GM19023 (cell line): ENCODE measurements at regions not wholly inside any gene's neighbourhood (a gene's known extent, or its start where the extent isn't known, plus 50 kb on each side); places are given as distances from the start of the nearest gene placed in this dataset.

Experiments
- ATAC-seq: cut with Tn5 transposase; IDR thresholded peaks from one replicate; pipeline ENCODE4 v1.9.1; 2021; ENCODE audit warnings: mild to moderate bottlenecking, moderate library complexity; ENCODE audit not compliant: unreplicated experiment

- no peak for ATAC-seq
Measured at GRCh38 chr4:108370291-108371141, 201.8 kb upstream of the LEF1 start.

- no peak for ATAC-seq
Measured at GRCh38 chr4:108369035-108369655, 200.4 kb upstream of the LEF1 start.

- no peak for ATAC-seq
Measured at GRCh38 chr4:108367751-108368150, 199.0 kb upstream of the LEF1 start.

GRCh38 chr4:108366716-108367115, 198.0 kb upstream of the LEF1 start:
- ATAC-seq, result no peak

GRCh38 chr4:108365551-108365950, 196.8 kb upstream of the LEF1 start:
- no peak for ATAC-seq

- ATAC-seq, result no peak
Measured at GRCh38 chr4:108361886-108362285, 193.2 kb upstream of the LEF1 start.

GRCh38 chr4:108361446-108361820, 192.7 kb upstream of the LEF1 start:
- no peak for ATAC-seq

GRCh38 chr4:108360754-108361445, 192.2 kb upstream of the LEF1 start:
- no peak for ATAC-seq

GRCh38 chr4:108359986-108360681, 191.4 kb upstream of the LEF1 start:
- no peak for ATAC-seq

GRCh38 chr4:108359130-108359985, 190.6 kb upstream of the LEF1 start:
- no peak for ATAC-seq

- ATAC-seq, result no peak
Measured at GRCh38 chr4:108355902-108356535, 187.3 kb upstream of the LEF1 start.

GRCh38 chr4:108355186-108355901, 186.6 kb upstream of the LEF1 start:
- ATAC-seq, result no peak

GRCh38 chr4:108352664-108353308, 184.1 kb upstream of the LEF1 start:
- no peak for ATAC-seq

GRCh38 chr4:108351791-108352190, 183.1 kb upstream of the LEF1 start:
- no peak for ATAC-seq

GRCh38 chr4:108350332-108350731, 181.6 kb upstream of the LEF1 start:
- no peak for ATAC-seq

- ATAC-seq, result no peak
Measured at GRCh38 chr4:108346818-108347210, 178.1 kb upstream of the LEF1 start.

GRCh38 chr4:108345862-108346817, 177.4 kb upstream of the LEF1 start:
- ATAC-seq, result no peak
